ENCODE measurements at regions not wholly inside any gene's neighbourhood (a gene's known extent, or its start where the extent isn't known, plus 50 kb on each side); places are given as distances from the start of the nearest gene placed in this dataset.

- Histone ChIP-seq H3K9me3 (replicated peaks; ENCODE audit: control insufficient read depth, insufficient read depth, low read length) (no peaks in the 10 kb centered on the region), H2AFZ (ENCODE audit: low read depth, low read length) (no peak overlapping the region), H3K79me2 (ENCODE audit: control insufficient read depth, insufficient read depth, low read length) (no peaks in the 10 kb centered on the region), H3K27ac (ENCODE audit: insufficient read depth, low read depth, low read length) (no peak overlapping the region), H3K4me1 (ENCODE audit: control insufficient read depth, extremely low read depth, insufficient read depth, low read length) (no peaks in the 10 kb centered on the region), H3K9ac (replicated peaks; ENCODE audit: extremely low read depth, insufficient read depth, low read length) (no peak overlapping the region), H3K9me1 (replicated peaks; ENCODE audit: control insufficient read depth, extremely low read depth, insufficient read depth, low read length) (no peaks in the 10 kb centered on the region), H3K36me3 (ENCODE audit: control insufficient read depth in 2 of 2, extremely low read depth in 1 of 2, insufficient read depth in 2 of 2, low read length in 2 of 2) (no peaks in the 10 kb centered on the region), H3K27me3 (ENCODE audit: control insufficient read depth in 2 of 2, insufficient read depth in 2 of 2, low read length in 2 of 2) (peaks cover 4% of the 10 kb centered on the region in 2 experiments), H4K20me1 (replicated peaks; ENCODE audit: control insufficient read depth, extremely low read depth, insufficient read depth, low read length) (no peaks in the 10 kb centered on the region), H3K4me3 (replicated peaks in 1 of 3; ENCODE audit: insufficient read depth in 1 of 3, low read depth in 1 of 3, low read length in 3 of 3) (no peak overlapping the region), H3K4me2 (ENCODE audit: insufficient read depth, low read length) (no peak overlapping the region)
- TF ChIP-seq POLR2A (IDR thresholded peaks at IDR 0.05; ENCODE audit: low read depth, low read length): no peak
- TF ChIP-seq EZH2 (IDR thresholded peaks at IDR 0.05; ENCODE audit: borderline replicate concordance, low read depth, low read length, severe bottlenecking): no peak
- no peak for TF ChIP-seq MYC (IDR thresholded peaks at IDR 0.05; ENCODE audit: low read depth, low read length)
- TF ChIP-seq JUN (IDR thresholded peaks at IDR 0.05; ENCODE audit: borderline replicate concordance, insufficient read depth, insufficient read length, low read depth): no peak
- TF ChIP-seq GATA2 (IDR thresholded peaks at IDR 0.05; ENCODE audit: insufficient read depth, insufficient read length, low read depth, low read length): no peak
- no peak for TF ChIP-seq CTCF (IDR thresholded peaks at IDR 0.05; ENCODE audit: extremely low read depth in 1 of 2, insufficient read depth in 1 of 2, low read depth in 1 of 2, low read length in 2 of 2)
- TF ChIP-seq FOS (IDR thresholded peaks at IDR 0.05; ENCODE audit: borderline replicate concordance, insufficient read depth, low read length): no peak
- no peak for TF ChIP-seq MAX (IDR thresholded peaks at IDR 0.05; ENCODE audit: insufficient read depth, insufficient read length)
- TF ChIP-seq POLR2AphosphoS5 (IDR thresholded peaks at IDR 0.05; ENCODE audit: insufficient read depth, low read depth, low read length): no peak
- dilution Hi-C loops (cut with MboI; ENCODE audit: extremely low pct_ligation_motif_present, low sequenced_read_pairs) (no loop called here), intact Hi-C loops (cut with micrococcal nuclease) (no loop called here)
- ChIA-PET CTCF (interaction anchor here (1.3 to 1.9 kb wide), 2 partner anchors 11 to 141 kb away, joined by 3 to 5 read pairs; no protein-coding TSS in a partner anchor), POLR2A (no interaction called here)
- DNase-seq (ENCODE audit: low read depth, low spot score): no peak
- no TSS peak for BruUV-seq (replicated peaks)
- FAIRE-seq: no peak
Measured at GRCh38 chr17:31702041-31702440, 157.0 kb downstream of the COPRS start.
